ENCODE measurements at regions not wholly inside any gene's neighbourhood (a gene's known extent, or its start where the extent isn't known, plus 50 kb on each side); places are given as distances from the start of the nearest gene placed in this dataset.

DNA sequence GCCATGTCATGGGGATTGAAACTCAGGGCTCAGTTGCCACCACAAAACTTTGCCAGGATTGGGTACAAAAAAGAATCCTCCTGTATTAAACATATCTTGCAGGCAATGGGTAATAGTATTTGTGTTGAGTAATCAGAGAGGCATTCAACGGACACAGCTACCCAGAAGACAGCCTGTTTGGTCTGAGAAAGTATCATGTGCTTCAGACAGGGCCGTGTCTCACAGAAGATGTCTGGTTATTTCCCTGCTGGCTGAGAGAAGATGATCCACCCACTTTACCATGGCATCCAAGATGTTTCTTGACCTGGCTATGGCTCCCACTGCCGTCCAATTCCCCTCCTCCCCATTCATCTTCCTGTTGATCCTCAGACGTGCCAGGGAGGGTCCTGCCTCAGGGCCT is 304.3 kb upstream of the XYLT1 start:
- no peak for TF ChIP-seq ZNF747 (CRISPR knock-in tag; IDR thresholded peaks at IDR 0.05; ENCODE audit: borderline replicate concordance)
- TF ChIP-seq, protein P1, sequence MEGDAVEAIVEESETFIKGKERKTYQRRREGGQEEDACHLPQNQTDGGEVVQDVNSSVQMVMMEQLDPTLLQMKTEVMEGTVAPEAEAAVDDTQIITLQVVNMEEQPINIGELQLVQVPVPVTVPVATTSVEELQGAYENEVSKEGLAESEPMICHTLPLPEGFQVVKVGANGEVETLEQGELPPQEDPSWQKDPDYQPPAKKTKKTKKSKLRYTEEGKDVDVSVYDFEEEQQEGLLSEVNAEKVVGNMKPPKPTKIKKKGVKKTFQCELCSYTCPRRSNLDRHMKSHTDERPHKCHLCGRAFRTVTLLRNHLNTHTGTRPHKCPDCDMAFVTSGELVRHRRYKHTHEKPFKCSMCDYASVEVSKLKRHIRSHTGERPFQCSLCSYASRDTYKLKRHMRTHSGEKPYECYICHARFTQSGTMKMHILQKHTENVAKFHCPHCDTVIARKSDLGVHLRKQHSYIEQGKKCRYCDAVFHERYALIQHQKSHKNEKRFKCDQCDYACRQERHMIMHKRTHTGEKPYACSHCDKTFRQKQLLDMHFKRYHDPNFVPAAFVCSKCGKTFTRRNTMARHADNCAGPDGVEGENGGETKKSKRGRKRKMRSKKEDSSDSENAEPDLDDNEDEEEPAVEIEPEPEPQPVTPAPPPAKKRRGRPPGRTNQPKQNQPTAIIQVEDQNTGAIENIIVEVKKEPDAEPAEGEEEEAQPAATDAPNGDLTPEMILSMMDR (CRISPR knock-in tag; IDR thresholded peaks at IDR 0.05): no peak
- no peak for TF ChIP-seq KDM5A (IDR thresholded peaks at IDR 0.05; ENCODE audit: borderline replicate concordance, low read length)
- no peak for TF ChIP-seq FOXA1 (IDR thresholded peaks at IDR 0.05)
- no peak for TF ChIP-seq FOXA1 (CRISPR knock-in tag; IDR thresholded peaks at IDR 0.05)
- TF ChIP-seq RFX5 (IDR thresholded peaks at IDR 0.05; ENCODE audit: low read depth, low read length): no peak
- TF ChIP-seq, protein P2, sequence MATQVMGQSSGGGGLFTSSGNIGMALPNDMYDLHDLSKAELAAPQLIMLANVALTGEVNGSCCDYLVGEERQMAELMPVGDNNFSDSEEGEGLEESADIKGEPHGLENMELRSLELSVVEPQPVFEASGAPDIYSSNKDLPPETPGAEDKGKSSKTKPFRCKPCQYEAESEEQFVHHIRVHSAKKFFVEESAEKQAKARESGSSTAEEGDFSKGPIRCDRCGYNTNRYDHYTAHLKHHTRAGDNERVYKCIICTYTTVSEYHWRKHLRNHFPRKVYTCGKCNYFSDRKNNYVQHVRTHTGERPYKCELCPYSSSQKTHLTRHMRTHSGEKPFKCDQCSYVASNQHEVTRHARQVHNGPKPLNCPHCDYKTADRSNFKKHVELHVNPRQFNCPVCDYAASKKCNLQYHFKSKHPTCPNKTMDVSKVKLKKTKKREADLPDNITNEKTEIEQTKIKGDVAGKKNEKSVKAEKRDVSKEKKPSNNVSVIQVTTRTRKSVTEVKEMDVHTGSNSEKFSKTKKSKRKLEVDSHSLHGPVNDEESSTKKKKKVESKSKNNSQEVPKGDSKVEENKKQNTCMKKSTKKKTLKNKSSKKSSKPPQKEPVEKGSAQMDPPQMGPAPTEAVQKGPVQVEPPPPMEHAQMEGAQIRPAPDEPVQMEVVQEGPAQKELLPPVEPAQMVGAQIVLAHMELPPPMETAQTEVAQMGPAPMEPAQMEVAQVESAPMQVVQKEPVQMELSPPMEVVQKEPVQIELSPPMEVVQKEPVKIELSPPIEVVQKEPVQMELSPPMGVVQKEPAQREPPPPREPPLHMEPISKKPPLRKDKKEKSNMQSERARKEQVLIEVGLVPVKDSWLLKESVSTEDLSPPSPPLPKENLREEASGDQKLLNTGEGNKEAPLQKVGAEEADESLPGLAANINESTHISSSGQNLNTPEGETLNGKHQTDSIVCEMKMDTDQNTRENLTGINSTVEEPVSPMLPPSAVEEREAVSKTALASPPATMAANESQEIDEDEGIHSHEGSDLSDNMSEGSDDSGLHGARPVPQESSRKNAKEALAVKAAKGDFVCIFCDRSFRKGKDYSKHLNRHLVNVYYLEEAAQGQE (IDR thresholded peaks at IDR 0.05; ENCODE audit: borderline replicate concordance in 1 of 2, low read depth in 1 of 2, low read length in 2 of 2): no peak
- TF ChIP-seq ZSCAN25 (CRISPR knock-in tag; IDR thresholded peaks at IDR 0.05): no peak
- no peak for TF ChIP-seq ZNF24 (IDR thresholded peaks at IDR 0.05)
- no peak for TF ChIP-seq POLR2AphosphoS2 (IDR thresholded peaks at IDR 0.05; ENCODE audit: low read depth, low read length)

Measured in HepG2 (cell line).